ENCODE measurements at regions not wholly inside any gene's neighbourhood (a gene's known extent, or its start where the extent isn't known, plus 50 kb on each side); places are given as distances from the start of the nearest gene placed in this dataset.
"Not testable (repeated sequence)": the region's sequence is repeated elsewhere in the genome, so short reads cannot be mapped to it uniquely, and the experiment has no call there.

DNA sequence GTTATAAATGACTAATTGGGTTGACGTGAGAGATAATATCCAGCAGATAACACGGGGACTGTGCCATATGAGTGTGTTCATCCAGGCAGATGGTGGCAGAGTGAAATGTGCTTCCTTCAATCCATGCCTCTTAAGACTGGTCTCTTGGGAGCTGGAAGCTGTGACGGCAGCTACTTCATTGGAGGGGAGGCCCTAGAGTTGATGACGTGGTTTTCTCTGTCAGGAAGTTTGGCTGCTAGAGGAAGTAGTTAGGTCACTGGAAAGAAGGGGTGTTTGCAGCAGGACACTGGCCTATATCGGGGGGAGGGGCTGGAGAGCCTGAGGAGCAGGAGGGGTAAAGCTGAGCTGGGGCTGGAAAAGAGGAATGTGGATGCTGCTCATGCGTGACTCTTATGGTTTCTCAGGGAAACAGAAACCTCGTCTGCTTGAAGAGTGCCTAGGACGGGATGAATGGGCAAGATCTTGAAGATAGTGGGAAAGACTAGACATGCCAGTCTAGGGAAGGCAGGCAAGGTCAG is 3051.6 kb downstream of the RPIA start:
- H3K4me3 ChIP-seq; H3K9ac ChIP-seq (ENCODE audit: low read depth in 2 of 2, low read length in 2 of 2); H3K9me3 ChIP-seq; H3K27ac ChIP-seq; DNase-seq; H3K36me3 ChIP-seq; H3K4me1 ChIP-seq; H3K27me3 ChIP-seq; intact Hi-C loops (cut with DNase I): not testable (repeated sequence)

DNA sequence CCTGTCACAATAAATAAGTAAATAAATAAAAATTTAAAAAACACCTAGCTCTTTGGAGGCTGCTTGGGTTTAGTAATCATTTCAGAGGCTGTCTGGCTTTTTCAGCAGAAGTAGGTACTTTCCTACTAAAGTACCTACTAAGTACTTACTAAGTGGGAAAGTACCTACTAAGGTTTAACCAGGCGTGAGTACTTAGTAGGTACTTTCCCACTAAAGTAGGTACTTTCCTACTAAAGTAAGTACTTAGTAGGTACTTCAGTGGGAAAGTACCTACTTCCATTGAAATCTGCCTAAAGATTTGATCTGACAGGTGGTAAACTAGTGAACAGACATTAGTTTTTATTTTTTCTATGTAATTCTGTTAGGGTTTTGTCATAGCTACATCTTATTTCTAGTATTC is 3052.4 kb downstream of the RPIA start:
- DNase-seq; H3K4me3 ChIP-seq; H3K27me3 ChIP-seq; H3K9ac ChIP-seq (ENCODE audit: low read depth in 2 of 2, low read length in 2 of 2); H3K9me3 ChIP-seq; H3K27ac ChIP-seq; intact Hi-C loops (cut with DNase I); H3K4me1 ChIP-seq; H3K36me3 ChIP-seq: not testable (repeated sequence)

DNA sequence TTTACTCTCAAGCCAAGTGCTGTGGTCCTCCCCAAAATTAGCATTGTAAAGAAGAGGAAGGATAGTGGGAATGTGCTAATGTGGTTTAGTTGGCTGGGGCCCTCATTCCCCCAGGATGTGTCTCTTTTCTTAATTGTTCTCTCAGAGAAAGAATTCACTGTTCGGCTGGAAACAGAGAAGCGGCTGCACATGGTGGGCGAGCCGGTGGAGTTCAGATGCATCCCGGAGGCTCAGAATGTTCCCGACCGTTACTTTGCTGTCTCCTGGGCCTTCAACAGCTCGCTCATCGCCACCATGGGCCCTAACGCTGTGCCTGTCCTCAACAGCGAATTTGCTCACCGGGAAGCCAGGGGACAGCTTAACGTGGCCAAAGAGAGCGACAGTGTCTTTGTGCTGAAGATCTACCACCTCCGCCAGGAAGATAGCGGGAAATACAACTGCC is 3053.2 kb downstream of the RPIA start:
- H3K9ac ChIP-seq (ENCODE audit: low read depth in 2 of 2, low read length in 2 of 2); H3K27me3 ChIP-seq; H3K36me3 ChIP-seq; H3K4me1 ChIP-seq; intact Hi-C loops (cut with DNase I); DNase-seq; H3K27ac ChIP-seq; H3K9me3 ChIP-seq; H3K4me3 ChIP-seq: not testable (repeated sequence)

- Histone ChIP-seq H3K27me3 (no peaks in the 10 kb centered on the region), H3K27ac (no peak overlapping the region), H3K9ac (ENCODE audit: low read depth in 2 of 2, low read length in 2 of 2) (no peak overlapping the region), H3K9me3 (no peaks in the 10 kb centered on the region), H3K4me3 (no peak overlapping the region), H3K36me3 (no peaks in the 10 kb centered on the region), H3K4me1 (no peaks in the 10 kb centered on the region)
- TF ChIP-seq, protein P1, sequence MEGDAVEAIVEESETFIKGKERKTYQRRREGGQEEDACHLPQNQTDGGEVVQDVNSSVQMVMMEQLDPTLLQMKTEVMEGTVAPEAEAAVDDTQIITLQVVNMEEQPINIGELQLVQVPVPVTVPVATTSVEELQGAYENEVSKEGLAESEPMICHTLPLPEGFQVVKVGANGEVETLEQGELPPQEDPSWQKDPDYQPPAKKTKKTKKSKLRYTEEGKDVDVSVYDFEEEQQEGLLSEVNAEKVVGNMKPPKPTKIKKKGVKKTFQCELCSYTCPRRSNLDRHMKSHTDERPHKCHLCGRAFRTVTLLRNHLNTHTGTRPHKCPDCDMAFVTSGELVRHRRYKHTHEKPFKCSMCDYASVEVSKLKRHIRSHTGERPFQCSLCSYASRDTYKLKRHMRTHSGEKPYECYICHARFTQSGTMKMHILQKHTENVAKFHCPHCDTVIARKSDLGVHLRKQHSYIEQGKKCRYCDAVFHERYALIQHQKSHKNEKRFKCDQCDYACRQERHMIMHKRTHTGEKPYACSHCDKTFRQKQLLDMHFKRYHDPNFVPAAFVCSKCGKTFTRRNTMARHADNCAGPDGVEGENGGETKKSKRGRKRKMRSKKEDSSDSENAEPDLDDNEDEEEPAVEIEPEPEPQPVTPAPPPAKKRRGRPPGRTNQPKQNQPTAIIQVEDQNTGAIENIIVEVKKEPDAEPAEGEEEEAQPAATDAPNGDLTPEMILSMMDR (IDR thresholded peaks at IDR 0.05) = no peak
- DNase-seq = no peak
- intact Hi-C loops (cut with DNase I) = no loop called here
Observed at GRCh38 chr2:91748902-91749301, 3057.4 kb downstream of the RPIA start.

- H3K36me3 ChIP-seq; H3K9ac ChIP-seq (ENCODE audit: low read depth in 2 of 2, low read length in 2 of 2); H3K4me3 ChIP-seq; H3K27me3 ChIP-seq; H3K4me1 ChIP-seq; H3K9me3 ChIP-seq; DNase-seq; intact Hi-C loops (cut with DNase I); H3K27ac ChIP-seq: not testable (repeated sequence)
Observed at GRCh38 chr2:91749665-91750064, 3058.2 kb downstream of the RPIA start.

- H3K36me3 ChIP-seq; DNase-seq; intact Hi-C loops (cut with DNase I): not testable (repeated sequence)
Observed at GRCh38 chr2:91759361-91759941, 3068.0 kb downstream of the RPIA start.

DNA sequence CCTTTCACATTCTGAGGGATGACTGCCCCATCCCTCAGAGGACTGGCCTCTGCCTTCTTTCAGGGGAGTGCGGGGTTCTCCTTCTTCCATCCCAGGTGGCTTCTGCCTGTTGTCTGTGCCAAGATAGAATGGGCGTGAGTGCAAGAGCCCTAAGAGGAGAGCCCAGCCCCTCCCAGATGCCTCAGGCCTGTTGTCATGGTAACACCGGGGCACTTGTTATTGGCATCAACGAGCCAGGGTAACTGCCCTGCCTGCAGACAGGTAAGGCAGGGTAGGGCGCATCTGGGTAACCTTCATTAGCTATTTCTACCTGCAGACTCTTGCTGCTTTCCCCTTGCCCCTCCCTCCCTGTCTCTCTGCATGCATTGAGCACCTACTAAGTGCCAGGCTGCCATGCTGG is 3069.2 kb downstream of the RPIA start:
- H3K4me1 ChIP-seq; H3K4me3 ChIP-seq; H3K9ac ChIP-seq (ENCODE audit: low read depth in 2 of 2, low read length in 2 of 2); intact Hi-C loops (cut with DNase I); DNase-seq; H3K36me3 ChIP-seq; H3K9me3 ChIP-seq; H3K27ac ChIP-seq; H3K27me3 ChIP-seq: not testable (repeated sequence)

More at GRCh38 chr2:91759361-91759941, 3068.0 kb downstream of the RPIA start:
- H3K27ac ChIP-seq; H3K9me3 ChIP-seq; H3K27me3 ChIP-seq; H3K4me1 ChIP-seq; H3K9ac ChIP-seq (ENCODE audit: low read depth in 2 of 2, low read length in 2 of 2); H3K4me3 ChIP-seq: not testable (repeated sequence)

- H3K4me1 ChIP-seq; H3K4me3 ChIP-seq; H3K36me3 ChIP-seq; H3K27ac ChIP-seq; intact Hi-C loops (cut with DNase I); H3K27me3 ChIP-seq; H3K9me3 ChIP-seq; H3K9ac ChIP-seq (ENCODE audit: low read depth in 2 of 2, low read length in 2 of 2); DNase-seq: not testable (repeated sequence)
Observed at GRCh38 chr2:91762312-91762711, 3070.8 kb downstream of the RPIA start.

- H3K36me3 ChIP-seq; H3K27me3 ChIP-seq; H3K4me3 ChIP-seq; H3K4me1 ChIP-seq; H3K9ac ChIP-seq (ENCODE audit: low read depth in 2 of 2, low read length in 2 of 2); H3K9me3 ChIP-seq; intact Hi-C loops (cut with DNase I): not testable (repeated sequence)
- H3K27ac ChIP-seq = peak overlapping the region; percentile 47
- peak; percentile 47 for DNase-seq
Observed at GRCh38 chr2:91763710-91764109, 3072.2 kb downstream of the RPIA start.

GRCh38 chr2:91764581-91765002 is 3073.1 kb downstream of the RPIA start:
- H3K9me3 ChIP-seq; H3K36me3 ChIP-seq; intact Hi-C loops (cut with DNase I); DNase-seq; H3K4me1 ChIP-seq; H3K27me3 ChIP-seq; H3K4me3 ChIP-seq; H3K9ac ChIP-seq (ENCODE audit: low read depth in 2 of 2, low read length in 2 of 2): not testable (repeated sequence)
- H3K27ac ChIP-seq = peak overlapping the region; percentile 22

GRCh38 chr2:91765018-91765754 is 3073.7 kb downstream of the RPIA start:
- DNase-seq; H3K27ac ChIP-seq; H3K9ac ChIP-seq (ENCODE audit: low read depth in 2 of 2, low read length in 2 of 2); H3K9me3 ChIP-seq; H3K36me3 ChIP-seq; H3K4me3 ChIP-seq; H3K4me1 ChIP-seq; H3K27me3 ChIP-seq; intact Hi-C loops (cut with DNase I): not testable (repeated sequence)

- H3K36me3 ChIP-seq; H3K4me3 ChIP-seq; H3K27ac ChIP-seq; H3K27me3 ChIP-seq; intact Hi-C loops (cut with DNase I); H3K4me1 ChIP-seq; H3K9me3 ChIP-seq: not testable (repeated sequence)
- DNase-seq = peak; percentile 90
- H3K9ac ChIP-seq (ENCODE audit: low read depth in 2 of 2, low read length in 2 of 2) = peak overlapping the region in 1 of 2 donors; percentile 35
Observed at GRCh38 chr2:91766349-91767048, 3075.0 kb downstream of the RPIA start.

All from colonic mucosa (tissue), 4 donors.